NCI-H2029 treated with DMSO at 0.1 percent for 48 hours (cell line): ENCODE measurements at regions not wholly inside any gene's neighbourhood (a gene's known extent, or its start where the extent isn't known, plus 50 kb on each side); places are given as distances from the start of the nearest gene placed in this dataset.
"Not testable (repeated sequence)": the region's sequence is repeated elsewhere in the genome, so short reads cannot be mapped to it uniquely, and the experiment has no call there.

ENCODE experiments used
- DNase-seq: peaks from one replicate; lab custom pipeline; 2025; lab: John Stamatoyannopoulos, UW

DNA sequence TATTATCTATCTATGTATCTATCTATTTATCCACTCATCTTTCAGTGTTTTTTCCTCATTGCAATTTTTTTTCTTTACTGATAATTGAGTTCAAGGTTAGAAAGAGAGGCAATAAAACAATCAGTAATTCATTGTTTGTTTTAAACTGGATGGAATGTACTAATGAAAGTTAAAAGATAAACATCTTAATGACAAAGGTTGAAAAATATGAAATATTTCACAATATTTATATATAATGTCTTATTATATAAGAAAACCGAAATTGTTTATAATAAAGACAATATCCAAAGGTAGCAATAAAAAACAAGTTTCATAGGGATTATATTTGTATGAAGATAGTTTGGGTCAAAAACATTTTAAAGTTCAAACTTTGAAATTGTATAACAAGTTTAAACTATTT lies 1015.5 kb upstream of the MIR17HG start:
- DNase-seq = no peak

DNA sequence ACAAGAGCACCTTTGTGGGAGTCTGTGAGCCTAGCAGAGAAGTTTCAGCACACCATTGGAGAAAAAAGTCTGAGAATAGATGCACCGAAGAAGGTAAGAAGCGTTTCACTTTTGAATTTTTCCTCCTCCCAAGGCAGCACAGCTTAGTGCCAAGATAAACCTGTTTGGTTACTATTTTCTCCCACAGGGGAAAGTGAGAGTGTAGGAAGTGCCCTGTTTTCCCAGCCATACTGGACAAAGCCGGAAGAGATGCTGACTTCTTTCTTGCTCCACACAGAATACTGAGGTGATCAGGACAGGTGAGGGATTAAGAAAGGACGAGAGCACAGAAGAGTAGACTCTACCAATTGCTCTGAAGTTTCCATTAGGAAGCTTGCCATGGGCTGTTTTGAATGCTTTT lies 1011.0 kb upstream of the MIR17HG start:
- no peak for DNase-seq

DNA sequence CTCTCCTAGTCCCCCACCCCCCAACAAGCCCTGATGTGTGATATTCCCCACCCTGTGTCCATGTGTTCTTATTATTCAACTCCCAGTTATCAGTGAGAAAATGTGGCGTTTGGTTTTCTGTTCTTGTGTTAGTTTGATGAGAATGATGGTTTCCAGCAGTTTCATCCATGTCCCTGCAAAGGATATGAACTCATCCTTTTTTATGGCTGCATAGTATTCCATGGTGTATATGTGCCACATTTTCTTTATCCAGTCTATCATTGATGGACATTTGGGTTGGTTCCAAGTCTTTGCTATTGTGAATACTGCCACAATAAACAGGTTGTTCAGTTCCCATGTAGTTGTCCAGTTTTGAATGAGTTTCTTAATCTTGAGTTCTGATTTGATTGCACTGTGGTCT lies 1006.1 kb upstream of the MIR17HG start:
- not testable (repeated sequence) for DNase-seq

DNA sequence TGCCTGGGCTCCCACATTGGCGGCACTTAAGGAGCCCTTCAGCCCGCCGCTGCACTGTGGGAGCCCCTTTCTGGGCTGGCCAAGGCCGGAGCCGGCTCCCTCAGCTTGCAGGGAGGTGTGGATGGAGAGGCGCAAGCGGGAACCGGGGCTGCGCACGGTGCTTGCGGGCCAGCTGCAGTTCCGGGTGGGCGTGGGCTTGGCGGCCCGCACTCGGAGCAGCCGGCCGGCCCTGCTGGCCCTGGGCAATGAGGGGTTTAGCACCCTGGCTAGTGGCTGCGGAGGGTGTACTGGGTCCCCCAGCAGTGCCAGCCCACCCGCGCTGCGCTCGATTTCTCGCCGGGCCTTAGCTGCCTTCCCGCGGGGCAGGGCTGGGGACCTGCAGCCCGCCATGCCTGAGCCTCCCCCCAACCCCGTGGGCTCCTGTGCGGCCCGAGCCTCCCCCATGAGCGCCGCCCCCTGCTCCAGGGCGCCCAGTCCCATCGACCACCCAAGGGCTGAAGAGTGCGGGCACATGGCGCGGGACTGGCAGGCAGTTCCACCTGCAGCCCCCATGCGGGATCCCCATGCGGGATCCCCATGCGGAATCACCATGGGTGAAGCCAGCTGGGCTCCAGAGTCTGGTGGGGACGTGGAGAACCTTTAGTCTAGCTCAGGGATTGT lies 998.9 kb upstream of the MIR17HG start:
- not testable (repeated sequence) for DNase-seq

DNA sequence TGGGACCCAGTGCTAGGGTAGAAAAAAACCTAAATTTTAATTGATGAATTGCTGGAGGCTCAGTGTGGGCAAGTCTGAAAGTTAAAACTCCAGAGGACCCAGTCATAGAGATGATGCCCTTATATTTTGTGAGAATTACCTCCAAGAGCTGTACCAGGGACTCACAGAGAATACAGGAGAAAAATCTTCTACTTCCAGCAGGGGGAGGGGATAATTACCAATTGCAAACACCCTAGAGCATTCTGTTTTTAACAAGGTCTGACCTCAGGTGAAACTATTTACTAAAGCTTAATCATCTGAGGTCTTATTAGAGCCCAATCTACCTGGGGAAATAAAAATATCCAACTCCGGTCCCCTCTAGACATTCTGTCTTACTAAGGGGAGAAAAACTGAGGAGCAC lies 994.7 kb upstream of the MIR17HG start:
- no peak for DNase-seq

DNA sequence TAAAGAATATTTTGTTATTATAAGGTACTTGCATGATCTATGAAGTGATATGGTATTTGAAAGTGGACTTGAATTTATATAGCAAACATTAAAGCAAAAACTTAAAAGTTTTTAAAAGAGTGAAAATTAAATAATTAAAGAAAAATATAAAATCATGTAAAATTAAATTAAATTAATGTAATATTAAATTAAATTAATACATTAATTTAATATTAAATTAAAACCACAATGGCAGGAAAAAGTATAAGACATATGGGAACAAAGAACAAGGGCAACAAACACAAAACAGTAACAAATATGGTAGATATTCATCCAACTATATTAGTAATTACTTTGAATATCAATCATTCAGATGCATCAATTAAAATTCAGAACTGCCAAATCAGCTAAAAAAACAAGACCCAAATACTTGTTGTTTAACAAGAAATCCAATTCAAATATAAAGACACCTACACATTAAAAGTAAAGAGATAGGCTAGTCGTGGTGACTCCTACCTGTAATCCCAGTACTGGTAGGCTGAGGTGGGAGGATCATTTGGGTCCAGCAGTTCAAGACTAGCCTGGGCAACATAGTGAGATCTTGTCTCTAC lies 992.2 kb upstream of the MIR17HG start:
- DNase-seq = no peak

DNA sequence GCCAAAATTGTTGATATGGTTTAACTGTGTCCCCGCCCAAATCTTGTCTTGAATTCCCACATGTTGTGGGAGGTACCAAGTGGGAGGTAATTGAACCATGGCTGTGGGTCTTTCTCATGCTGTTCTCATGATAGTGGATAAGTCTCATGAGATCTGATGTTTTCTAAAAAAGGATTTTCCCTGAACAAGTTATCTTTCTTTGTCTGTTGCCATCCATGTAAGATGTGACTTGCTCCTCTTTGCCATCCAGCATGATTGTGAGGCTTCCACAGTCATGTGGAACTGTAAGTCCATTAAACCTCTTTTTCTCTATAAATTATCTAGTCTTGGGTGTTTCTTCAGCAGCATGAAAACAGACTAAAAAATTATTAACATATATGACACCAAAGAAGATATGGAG lies 986.7 kb upstream of the MIR17HG start:
- no peak for DNase-seq

DNA sequence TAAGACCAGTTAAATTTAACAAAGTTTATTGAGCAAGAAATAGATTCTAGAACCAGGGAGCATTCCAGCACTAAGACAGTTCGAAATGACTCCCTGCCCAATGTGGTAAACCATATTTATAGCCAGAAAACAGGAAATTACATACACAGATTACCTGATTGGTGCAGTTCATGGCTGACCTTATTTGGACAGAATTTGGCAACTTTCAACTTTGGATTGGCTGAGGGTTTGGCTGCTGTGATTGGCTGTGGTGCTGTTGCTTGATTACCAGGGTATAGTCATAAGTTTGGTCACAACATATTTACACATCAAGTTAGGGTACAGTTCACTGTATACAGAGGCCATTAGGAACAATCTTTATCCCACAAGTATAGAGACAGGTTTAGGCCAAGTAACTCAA lies 984.8 kb upstream of the MIR17HG start:
- no peak for DNase-seq

DNA sequence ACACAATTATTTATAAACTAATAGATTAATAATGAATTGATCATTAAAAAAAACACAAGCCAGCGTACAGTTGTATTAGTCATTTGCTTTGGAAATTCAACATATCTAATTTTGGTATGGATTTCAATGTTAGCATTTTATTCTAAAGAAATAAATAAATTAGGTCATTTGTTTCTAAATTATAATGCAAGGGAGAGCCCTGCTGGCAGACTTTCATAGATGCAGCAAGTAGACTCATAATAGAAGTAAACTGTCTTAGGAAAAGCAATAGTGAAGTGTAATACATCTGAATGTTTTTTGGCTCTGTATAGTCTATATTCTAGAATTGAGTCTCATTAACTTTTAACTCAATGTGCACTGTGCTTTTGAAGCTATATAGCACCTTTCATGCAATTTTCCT lies 982.4 kb upstream of the MIR17HG start:
- no peak for DNase-seq

DNA sequence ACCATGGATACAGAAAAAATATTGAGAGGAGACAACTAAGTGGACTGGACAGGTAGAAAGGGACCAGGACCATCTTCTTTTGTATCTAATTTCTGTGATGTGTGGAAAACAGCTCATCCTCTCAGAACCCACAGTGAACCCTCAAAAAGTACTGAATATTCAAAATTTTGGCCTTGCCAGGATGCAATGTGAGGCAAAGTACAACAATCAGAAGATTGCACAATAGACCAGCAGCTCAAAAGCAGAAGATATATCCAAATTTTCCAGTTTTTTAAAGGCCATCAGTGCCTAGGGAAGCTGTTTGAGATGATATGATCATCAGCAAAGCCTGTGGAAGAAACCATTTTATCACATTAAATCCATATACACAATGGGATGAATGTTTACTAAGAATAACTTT lies 973.3 kb upstream of the MIR17HG start:
- DNase-seq = no peak

DNA sequence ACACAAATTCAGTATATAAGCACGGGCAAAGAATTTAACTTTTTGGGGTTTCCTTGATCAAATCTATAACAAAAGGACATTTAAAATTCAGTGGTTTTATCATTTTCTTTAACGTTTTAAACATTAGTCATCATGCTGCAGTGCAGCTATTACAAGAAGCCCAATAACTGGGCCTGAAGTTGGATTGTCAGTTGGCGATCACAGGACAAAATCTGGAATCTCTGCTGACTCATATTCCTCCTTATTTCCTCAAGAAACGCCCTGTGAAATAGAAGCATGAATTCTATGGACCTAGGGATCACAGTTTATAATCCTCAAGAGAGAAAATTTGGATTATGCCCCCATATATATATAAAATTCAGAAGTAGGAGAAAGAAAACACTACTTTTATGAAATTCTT lies 971.6 kb upstream of the MIR17HG start:
- DNase-seq = no peak

DNA sequence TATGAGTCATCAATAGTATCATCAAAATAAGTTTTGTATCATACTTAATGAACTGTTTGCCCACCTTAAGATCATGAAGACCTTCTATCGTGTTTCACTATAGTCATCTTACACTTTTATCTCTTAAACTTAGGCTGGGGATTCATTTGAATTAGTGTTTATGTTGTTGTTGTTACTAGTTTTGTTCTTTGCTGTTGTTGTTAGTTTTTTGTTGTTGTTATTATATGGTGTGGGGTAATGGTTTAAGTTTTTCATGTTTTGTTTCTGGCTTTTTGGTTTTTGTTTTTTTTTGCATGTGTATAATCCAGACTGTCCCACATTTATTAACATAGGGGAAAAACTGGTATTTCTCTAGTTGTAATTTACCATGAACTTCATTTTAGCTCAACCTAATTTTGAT lies 965.1 kb upstream of the MIR17HG start:
- no peak for DNase-seq

DNA sequence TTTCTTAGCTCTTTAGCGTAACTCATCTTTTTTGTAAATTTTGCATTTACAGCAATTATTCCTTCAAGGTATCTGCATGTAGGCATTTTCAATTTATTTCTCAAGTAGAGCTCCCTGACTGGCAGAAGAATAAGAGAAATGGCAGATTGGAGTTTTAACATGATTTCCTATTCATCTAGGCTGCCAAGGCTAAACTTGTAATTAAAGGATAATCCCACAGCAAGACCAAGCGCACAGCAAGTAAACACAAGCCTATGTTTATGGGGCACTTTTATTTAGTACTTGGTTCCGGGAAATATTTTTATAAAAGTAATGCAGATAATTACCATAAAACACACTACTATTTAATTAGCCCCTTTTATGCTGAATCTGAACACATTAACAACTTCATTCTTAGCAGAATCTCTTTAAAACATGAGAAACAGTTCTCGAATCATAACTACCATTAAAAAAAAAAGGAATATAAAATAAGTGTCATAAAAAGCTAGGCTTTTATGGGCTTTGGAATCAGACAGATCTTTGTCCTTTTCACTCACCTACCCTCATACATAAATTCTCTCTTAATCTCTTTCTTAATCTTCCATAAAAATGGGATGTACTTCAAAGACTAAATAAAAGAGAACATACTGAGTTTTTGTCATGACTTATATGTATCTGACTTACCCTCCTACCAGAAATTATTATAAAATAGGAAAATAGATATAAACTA lies 961.6 kb upstream of the MIR17HG start:
- DNase-seq = no peak

DNA sequence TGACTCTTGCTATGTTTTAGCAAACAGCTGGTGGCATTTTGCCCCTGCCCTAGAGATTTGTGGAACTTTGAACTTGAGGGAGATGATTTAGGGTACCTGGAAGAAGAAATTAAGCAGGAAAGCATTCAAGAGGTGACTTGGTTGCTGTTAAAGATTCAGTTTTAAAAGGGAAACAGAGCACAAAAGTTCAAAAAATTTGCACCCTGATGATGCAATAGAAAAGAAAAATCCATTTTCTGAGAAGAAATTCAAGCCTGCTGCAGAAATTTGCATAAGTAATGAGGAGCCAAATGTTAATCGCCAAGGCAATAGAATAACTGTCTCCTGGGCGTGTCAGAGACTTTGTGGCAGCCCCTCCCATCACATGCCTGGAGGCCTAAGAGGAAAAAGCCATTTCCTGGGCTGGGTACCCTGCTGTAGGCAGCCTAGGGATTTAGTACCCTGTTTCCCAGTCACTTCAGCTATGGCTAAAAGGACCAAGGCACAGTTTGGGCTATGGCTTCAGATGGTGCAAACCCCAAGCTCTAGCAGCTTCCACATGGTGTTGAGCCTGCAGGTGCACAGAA lies 958.5 kb upstream of the MIR17HG start:
- DNase-seq = no peak

DNA sequence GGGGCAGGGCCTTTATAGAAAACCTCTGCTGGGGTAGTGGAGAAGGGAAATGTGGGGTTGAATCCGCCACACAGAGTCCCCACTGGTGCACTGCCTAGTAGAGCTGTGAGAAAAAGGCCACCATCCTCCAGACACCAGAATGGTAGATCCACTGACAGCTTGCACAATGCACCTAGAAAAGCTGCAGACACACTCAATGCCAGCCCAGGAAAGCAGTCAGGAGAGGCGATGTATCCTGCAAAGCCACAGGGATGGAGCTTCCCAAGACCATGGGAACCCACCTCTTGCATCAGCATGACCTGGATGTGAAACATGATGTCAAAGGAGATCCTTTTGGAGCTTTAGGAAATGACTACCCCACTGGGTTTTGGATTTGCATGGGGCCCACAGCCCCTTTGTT lies 958.0 kb upstream of the MIR17HG start:
- no peak for DNase-seq

DNA sequence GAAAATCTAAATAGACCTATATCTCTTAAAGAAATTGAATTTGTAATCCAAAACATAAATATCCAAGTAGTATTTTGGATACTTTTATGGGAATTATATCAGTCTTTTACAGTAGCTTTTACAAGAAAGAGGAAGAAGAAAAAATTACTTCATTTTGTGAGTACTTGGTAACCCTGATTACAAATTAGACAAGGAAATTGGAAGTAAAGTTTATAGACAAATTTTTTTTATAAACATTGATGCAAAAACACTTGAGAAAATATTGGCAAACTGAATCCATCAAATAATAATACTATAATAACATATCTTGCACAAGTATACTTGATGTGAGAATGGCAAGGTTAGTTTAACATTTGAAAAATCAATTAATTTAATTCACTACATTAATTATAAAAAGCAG lies 954.1 kb upstream of the MIR17HG start:
- DNase-seq = no peak

DNA sequence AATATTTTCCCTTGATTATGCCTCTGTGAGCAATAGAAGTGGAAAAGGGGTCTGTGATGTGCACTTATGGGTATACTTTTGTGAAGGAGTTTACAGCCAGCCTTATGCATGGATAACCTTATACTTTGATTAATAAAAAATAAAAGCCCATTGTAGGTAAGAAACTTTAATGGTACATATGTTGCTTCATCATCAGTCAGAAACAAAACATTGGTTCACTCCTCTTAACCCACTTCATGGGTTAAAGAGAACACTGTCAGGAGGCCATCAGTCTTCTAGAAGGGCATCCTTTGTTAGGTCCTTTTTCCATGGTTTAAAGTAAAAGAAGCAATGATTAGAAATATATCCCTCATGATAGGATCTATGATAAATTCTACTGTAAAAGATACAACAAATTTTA lies 952.1 kb upstream of the MIR17HG start:
- no peak for DNase-seq

DNA sequence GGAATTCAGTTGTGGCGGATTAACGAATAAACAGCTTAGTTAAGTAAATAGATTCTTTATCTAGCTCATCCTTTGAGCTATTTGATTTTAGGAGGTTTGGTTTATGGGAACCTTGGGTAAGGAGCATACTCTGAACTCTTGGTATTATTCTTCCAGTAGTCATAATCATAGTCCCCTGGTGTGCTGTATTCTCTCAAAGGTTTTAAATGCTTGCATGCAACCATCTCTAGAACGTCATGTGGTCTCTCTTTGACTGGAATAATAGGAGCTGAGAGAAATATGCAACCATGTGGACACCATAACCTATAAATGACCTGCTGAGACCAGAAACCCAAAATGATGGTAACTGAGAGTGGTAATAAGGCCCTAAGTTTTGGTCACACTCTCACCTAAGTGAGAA lies 951.6 kb upstream of the MIR17HG start:
- no peak for DNase-seq

DNA sequence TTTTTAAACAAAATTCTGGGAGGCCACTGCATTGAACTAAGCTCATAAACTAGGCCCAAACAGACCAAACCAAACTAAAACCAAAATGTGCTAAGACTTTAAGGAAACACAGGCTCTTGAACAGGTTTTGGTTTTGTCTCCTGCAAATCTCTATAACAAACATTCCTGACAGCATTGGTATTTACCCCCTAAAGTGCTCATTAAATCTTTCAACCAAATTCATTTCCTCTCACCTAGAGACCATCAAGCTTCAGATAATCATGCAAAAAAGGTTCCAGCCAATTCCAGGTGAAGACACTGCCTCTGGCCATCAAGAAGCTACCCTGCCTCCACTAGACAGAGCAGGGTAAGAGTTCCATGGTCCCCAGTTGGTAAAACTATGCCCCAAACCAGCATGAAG lies 951.2 kb upstream of the MIR17HG start:
- DNase-seq = no peak

DNA sequence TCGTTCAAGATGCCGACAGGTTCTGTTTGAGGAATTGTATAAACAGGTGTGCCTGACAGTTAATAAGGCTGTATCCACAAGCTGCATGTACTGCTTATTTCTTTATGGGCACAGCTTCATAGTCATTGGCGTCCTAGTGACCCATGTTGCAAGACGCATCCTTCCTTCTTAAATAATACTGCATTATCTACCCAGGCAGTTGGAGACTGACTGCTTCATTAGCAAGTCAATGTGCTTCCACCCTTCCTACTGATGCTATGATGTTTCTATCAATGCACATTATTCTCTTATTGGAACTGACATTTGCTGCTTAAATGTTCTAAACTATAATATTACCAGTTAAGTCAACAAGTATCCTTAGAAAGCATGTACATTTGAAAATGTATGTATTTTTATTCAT lies 950.0 kb upstream of the MIR17HG start:
- DNase-seq = no peak

DNA sequence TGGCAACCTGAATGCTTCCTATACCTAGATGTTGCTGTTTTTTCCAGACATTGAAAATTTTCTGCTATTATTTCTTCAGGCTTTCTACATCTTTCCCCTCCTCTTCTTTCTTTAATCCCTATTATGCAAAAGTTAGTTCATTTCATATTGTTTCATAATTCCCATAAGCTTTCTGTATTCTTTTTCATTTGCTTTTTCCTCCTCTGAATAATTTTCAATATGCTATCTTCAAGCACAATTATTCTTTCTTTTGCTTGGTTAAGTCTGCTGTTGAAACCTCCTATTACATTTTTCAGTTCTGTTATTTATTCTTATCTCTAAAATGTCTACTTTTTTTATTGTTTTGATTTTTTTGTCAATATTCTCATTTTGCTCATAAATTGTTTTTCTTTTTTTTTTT lies 947.1 kb upstream of the MIR17HG start:
- no peak for DNase-seq

DNA sequence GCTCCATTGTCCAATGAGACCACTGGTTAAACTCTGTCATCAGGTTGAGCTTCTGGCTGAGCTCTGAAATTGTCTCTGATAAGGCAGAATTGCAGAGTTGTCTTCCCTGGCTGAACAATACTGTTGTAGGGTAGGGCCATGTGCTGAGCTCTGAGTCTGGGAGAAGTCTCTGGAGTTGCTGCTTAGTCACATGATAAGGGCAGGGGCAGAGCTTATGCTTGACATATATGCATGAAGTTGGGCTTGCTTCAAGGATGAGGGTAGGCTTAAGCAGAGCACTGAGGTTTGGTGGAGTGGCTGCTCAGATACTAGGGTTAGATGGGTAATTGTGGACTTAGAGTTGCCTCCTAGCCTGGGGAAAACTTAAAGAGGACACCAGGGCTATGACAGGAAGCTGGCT lies 946.3 kb upstream of the MIR17HG start:
- no peak for DNase-seq

DNA sequence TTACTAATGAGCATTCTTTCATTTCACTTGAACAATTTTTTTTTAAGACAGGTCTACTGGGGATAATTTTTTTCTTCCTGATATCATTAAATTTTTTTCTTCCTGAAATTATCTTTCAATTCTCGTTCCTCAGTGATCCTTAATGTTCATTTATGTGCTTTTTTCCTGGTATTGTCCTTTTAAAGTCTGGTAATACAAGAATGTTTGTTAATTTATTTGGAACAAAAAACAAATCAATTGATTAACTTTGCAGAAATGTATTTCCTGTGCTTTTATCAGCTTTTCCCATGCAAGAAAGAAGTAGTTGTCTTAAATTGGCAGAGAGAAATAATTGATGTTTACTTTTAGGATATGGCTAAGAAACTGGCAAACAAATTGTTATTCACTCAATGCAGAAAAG lies 945.4 kb upstream of the MIR17HG start:
- DNase-seq = no peak
